ENCODE measurements at regions not wholly inside any gene's neighbourhood (a gene's known extent, or its start where the extent isn't known, plus 50 kb on each side); places are given as distances from the start of the nearest gene placed in this dataset.
"Not testable (repeated sequence)": the region's sequence is repeated elsewhere in the genome, so short reads cannot be mapped to it uniquely, and the experiment has no call there.

- Histone ChIP-seq H3K4me3 (ENCODE audit: low read length) (no peak overlapping the region), H3K9me3 (ENCODE audit: low read length) (no peaks in the 10 kb centered on the region), H4K20me1 (ENCODE audit: insufficient read depth) (no peaks in the 10 kb centered on the region), H3K9ac (ENCODE audit: low read length) (no peak overlapping the region), H3F3A (ENCODE audit: insufficient read depth, low read length, poor library complexity, severe bottlenecking) (no peaks in the 10 kb centered on the region), H3K27ac (ENCODE audit: low read length) (no peak overlapping the region), H3K9me2 (ENCODE audit: insufficient read depth, low read length) (no peaks in the 10 kb centered on the region), H3K36me3 (ENCODE audit: insufficient read depth, low read length) (no peaks in the 10 kb centered on the region), H3K79me2 (replicated peaks; ENCODE audit: insufficient read depth, low read length) (no peaks in the 10 kb centered on the region), H3K27me3 (ENCODE audit: insufficient read depth, low read depth, low read length) (no peaks in the 10 kb centered on the region), H2AFZ (ENCODE audit: low read depth, low read length) (no peak overlapping the region), H3K4me2 (ENCODE audit: low read length) (no peak overlapping the region)
- TF ChIP-seq RAD21 (conservative IDR thresholded peaks at IDR 0.05) (no peak), TAF1 (IDR thresholded peaks at IDR 0.05; ENCODE audit: low read depth) (no peak), POLR2AphosphoS5 (IDR thresholded peaks at IDR 0.05) (no peak), EZH2 (IDR thresholded peaks at IDR 0.05; ENCODE audit: borderline replicate concordance, insufficient read depth, low read length, poor library complexity, severe bottlenecking) (no peak), REST (IDR thresholded peaks at IDR 0.05; ENCODE audit: borderline replicate concordance) (no peak), EP300 (conservative IDR thresholded peaks at IDR 0.05; ENCODE audit: poor library complexity, severe bottlenecking) (no peak), CTCF (IDR thresholded peaks at IDR 0.05; ENCODE audit: poor library complexity, severe bottlenecking) (no peak), SMC3 (conservative IDR thresholded peaks at IDR 0.05; ENCODE audit: poor library complexity) (no peak), MXI1 (conservative IDR thresholded peaks at IDR 0.05; ENCODE audit: poor library complexity, severe bottlenecking) (no peak)
Measured at GRCh38 chr5:72586788-72587530, 79.7 kb upstream of the ZNF366 start.

- Histone ChIP-seq H3F3A (ENCODE audit: insufficient read depth, low read length, poor library complexity, severe bottlenecking) (no peaks in the 10 kb centered on the region), H3K9me3 (ENCODE audit: low read length) (no peaks in the 10 kb centered on the region), H3K4me2 (ENCODE audit: low read length) (no peak overlapping the region), H3K9ac (ENCODE audit: low read length) (no peak overlapping the region), H3K9me2 (ENCODE audit: insufficient read depth, low read length) (no peaks in the 10 kb centered on the region), H3K4me3 (ENCODE audit: low read length) (no peak overlapping the region), H3K36me3 (ENCODE audit: insufficient read depth, low read length) (no peaks in the 10 kb centered on the region), H4K20me1 (ENCODE audit: insufficient read depth) (no peaks in the 10 kb centered on the region), H3K79me2 (replicated peaks; ENCODE audit: insufficient read depth, low read length) (no peaks in the 10 kb centered on the region), H3K27ac (ENCODE audit: low read length) (no peak overlapping the region), H2AFZ (ENCODE audit: low read depth, low read length) (no peak overlapping the region), H3K27me3 (ENCODE audit: insufficient read depth, low read depth, low read length) (no peaks in the 10 kb centered on the region)
- no peak for TF ChIP-seq TAF1 (IDR thresholded peaks at IDR 0.05; ENCODE audit: low read depth)
- no peak for TF ChIP-seq POLR2AphosphoS5 (IDR thresholded peaks at IDR 0.05)
- no peak for TF ChIP-seq EP300 (conservative IDR thresholded peaks at IDR 0.05; ENCODE audit: poor library complexity, severe bottlenecking)
- TF ChIP-seq SMC3 (conservative IDR thresholded peaks at IDR 0.05; ENCODE audit: poor library complexity) = no peak
- TF ChIP-seq CTCF (IDR thresholded peaks at IDR 0.05; ENCODE audit: poor library complexity, severe bottlenecking) = no peak
- no peak for TF ChIP-seq EZH2 (IDR thresholded peaks at IDR 0.05; ENCODE audit: borderline replicate concordance, insufficient read depth, low read length, poor library complexity, severe bottlenecking)
- no peak for TF ChIP-seq RAD21 (conservative IDR thresholded peaks at IDR 0.05)
- TF ChIP-seq REST (IDR thresholded peaks at IDR 0.05; ENCODE audit: borderline replicate concordance) = no peak
- TF ChIP-seq MXI1 (conservative IDR thresholded peaks at IDR 0.05; ENCODE audit: poor library complexity, severe bottlenecking) = no peak
Measured at GRCh38 chr5:72584466-72584865, 77.3 kb upstream of the ZNF366 start.

- H3K27me3 ChIP-seq (ENCODE audit: insufficient read depth, low read depth, low read length); H3K9me2 ChIP-seq (ENCODE audit: insufficient read depth, low read length); H3K9ac ChIP-seq (ENCODE audit: low read length); H3F3A ChIP-seq (ENCODE audit: insufficient read depth, low read length, poor library complexity, severe bottlenecking); H3K36me3 ChIP-seq (ENCODE audit: insufficient read depth, low read length); H3K4me2 ChIP-seq (ENCODE audit: low read length); H3K4me3 ChIP-seq (ENCODE audit: low read length); H3K9me3 ChIP-seq (ENCODE audit: low read length); H3K79me2 ChIP-seq (replicated peaks; ENCODE audit: insufficient read depth, low read length); H3K27ac ChIP-seq (ENCODE audit: low read length); H4K20me1 ChIP-seq (ENCODE audit: insufficient read depth); H2AFZ ChIP-seq (ENCODE audit: low read depth, low read length): not testable (repeated sequence)
Measured at GRCh38 chr5:72579290-72579689, 72.1 kb upstream of the ZNF366 start.

All from neural cell (in vitro differentiated cells).